RPMI8226 (cell line): ENCODE measurements at regions not wholly inside any gene's neighbourhood (a gene's known extent, or its start where the extent isn't known, plus 50 kb on each side); places are given as distances from the start of the nearest gene placed in this dataset.
A peak's percentile ranks its signal among the peaks of the same experiment; 100 is the strongest.

ENCODE experiments used
- DNase-seq: peaks from one replicate; pipeline ENCODE4 v3.0.0-alpha.2; 2015

- DNase-seq = peak; percentile 12
These were observed 161.2 kb downstream of the FGF18 start for GRCh38 chr5:171580502-171581265.

GRCh38 chr5:171581781-171582180 lies 162.3 kb downstream of the FGF18 start:
- no peak for DNase-seq

- no peak for DNase-seq
These were observed 163.4 kb downstream of the FGF18 start for GRCh38 chr5:171582849-171583248.

GRCh38 chr5:171585981-171586380 lies 166.5 kb downstream of the FGF18 start:
- DNase-seq = no peak

- no peak for DNase-seq
These were observed 167.0 kb downstream of the FGF18 start for GRCh38 chr5:171586436-171586835.

- DNase-seq = no peak
These were observed 168.6 kb downstream of the FGF18 start for GRCh38 chr5:171588046-171588445.

- DNase-seq = no peak
These were observed 169.3 kb downstream of the FGF18 start for GRCh38 chr5:171588790-171589189.

- DNase-seq = no peak
These were observed 170.0 kb downstream of the FGF18 start for GRCh38 chr5:171589461-171589860.

GRCh38 chr5:171592076-171592475 lies 172.6 kb downstream of the FGF18 start:
- DNase-seq = no peak

GRCh38 chr5:171592736-171593135 lies 173.3 kb downstream of the FGF18 start:
- DNase-seq = no peak

GRCh38 chr5:171593401-171593800 lies 174.0 kb downstream of the FGF18 start:
- DNase-seq = no peak

GRCh38 chr5:171593976-171594375 lies 174.5 kb downstream of the FGF18 start:
- no peak for DNase-seq

- DNase-seq = no peak
These were observed 176.0 kb downstream of the FGF18 start for GRCh38 chr5:171595401-171595800.

GRCh38 chr5:171595801-171596231 lies 176.4 kb downstream of the FGF18 start:
- DNase-seq = no peak

GRCh38 chr5:171596391-171596878 lies 177.0 kb downstream of the FGF18 start:
- DNase-seq = no peak

- no peak for DNase-seq
These were observed 178.6 kb downstream of the FGF18 start for GRCh38 chr5:171597946-171598640.

- no peak for DNase-seq
These were observed 179.2 kb downstream of the FGF18 start for GRCh38 chr5:171598641-171599152.

GRCh38 chr5:171599411-171599810 lies 180.0 kb downstream of the FGF18 start:
- DNase-seq = no peak

GRCh38 chr5:171599957-171600612 lies 180.6 kb downstream of the FGF18 start:
- DNase-seq = no peak

GRCh38 chr5:171600741-171601265 lies 181.4 kb downstream of the FGF18 start:
- DNase-seq = peak; percentile 83

- peak; percentile 89 for DNase-seq
These were observed 181.9 kb downstream of the FGF18 start for GRCh38 chr5:171601266-171601881.

- DNase-seq = no peak
These were observed 182.0 kb upstream of the SMIM23 start for GRCh38 chr5:171603591-171603990.

- DNase-seq = no peak
These were observed 181.4 kb upstream of the SMIM23 start for GRCh38 chr5:171604195-171604594.
